Adrenal gland (tissue), 5 donors: ENCODE measurements at regions not wholly inside any gene's neighbourhood (a gene's known extent, or its start where the extent isn't known, plus 50 kb on each side); places are given as distances from the start of the nearest gene placed in this dataset.

ENCODE experiments used
- POLR2A ChIP-seq, 2 donors: fragments of 450-650 bp; IDR thresholded peaks; one replicate each; pipeline ENCODE4 v1.6.1; 2017; ENCODE audit warnings: antibody characterized with exemption in 2 of 2, mild to moderate bottlenecking in 2 of 2, moderate library complexity in 1 of 2
- TF ChIP-seq, protein P1 (sequence below), 6 experiments: fragments of 450-650 bp in 4 of 6; fragments of 200-600 bp in 2 of 6; sonication (generic) in 1 of 6; IDR thresholded peaks; 1 replicate in 5 of 6; 2 replicates in 1 of 6; pipeline versions ENCODE4 v1.5.1 to v1.8.0; 2016 to 2021; ENCODE audit warnings: antibody characterized with exemption in 6 of 6, mild to moderate bottlenecking in 2 of 6, moderate library complexity in 1 of 6
- donor health status: DM: no; HTN: no; CAD: no.

- TF ChIP-seq, protein P1, sequence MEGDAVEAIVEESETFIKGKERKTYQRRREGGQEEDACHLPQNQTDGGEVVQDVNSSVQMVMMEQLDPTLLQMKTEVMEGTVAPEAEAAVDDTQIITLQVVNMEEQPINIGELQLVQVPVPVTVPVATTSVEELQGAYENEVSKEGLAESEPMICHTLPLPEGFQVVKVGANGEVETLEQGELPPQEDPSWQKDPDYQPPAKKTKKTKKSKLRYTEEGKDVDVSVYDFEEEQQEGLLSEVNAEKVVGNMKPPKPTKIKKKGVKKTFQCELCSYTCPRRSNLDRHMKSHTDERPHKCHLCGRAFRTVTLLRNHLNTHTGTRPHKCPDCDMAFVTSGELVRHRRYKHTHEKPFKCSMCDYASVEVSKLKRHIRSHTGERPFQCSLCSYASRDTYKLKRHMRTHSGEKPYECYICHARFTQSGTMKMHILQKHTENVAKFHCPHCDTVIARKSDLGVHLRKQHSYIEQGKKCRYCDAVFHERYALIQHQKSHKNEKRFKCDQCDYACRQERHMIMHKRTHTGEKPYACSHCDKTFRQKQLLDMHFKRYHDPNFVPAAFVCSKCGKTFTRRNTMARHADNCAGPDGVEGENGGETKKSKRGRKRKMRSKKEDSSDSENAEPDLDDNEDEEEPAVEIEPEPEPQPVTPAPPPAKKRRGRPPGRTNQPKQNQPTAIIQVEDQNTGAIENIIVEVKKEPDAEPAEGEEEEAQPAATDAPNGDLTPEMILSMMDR (IDR thresholded peaks at IDR 0.05), result no peak
- TF ChIP-seq POLR2A (IDR thresholded peaks at IDR 0.05), result no peak
These were observed 138.3 kb downstream of the MAP3K21 start for GRCh38 chr1:233465745-233466343.
